ENCODE measurements at regions not wholly inside any gene's neighbourhood (a gene's known extent, or its start where the extent isn't known, plus 50 kb on each side); places are given as distances from the start of the nearest gene placed in this dataset.
"Not testable (repeated sequence)": the region's sequence is repeated elsewhere in the genome, so short reads cannot be mapped to it uniquely, and the experiment has no call there.

DNA sequence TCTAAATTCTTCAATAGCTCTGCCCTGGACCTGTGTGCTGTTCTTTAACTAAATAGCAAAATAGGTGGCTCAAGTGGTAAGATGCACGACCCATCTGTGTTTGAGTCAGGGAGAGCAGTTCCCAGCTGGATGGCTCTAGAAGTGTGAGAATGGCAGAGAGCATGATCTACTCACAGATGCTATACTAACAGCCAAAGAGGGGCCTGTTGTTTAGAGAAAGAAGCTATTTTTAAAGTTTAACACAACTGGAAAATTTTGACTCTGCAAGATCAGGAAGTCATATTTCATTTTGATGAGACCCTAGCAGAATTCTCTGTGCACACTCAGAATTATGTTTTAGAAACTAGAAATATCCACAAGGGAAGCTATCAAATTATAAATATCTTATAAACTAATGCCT, 87.4 kb upstream of the PIP4K2A start:
- Histone ChIP-seq H3K27me3 (no peaks in the 10 kb centered on the region), H3K27ac (no peak overlapping the region), H3K36me3 (no peaks in the 10 kb centered on the region), H3K9me3 (no peaks in the 10 kb centered on the region), H3K4me1 (peaks cover 5 to 16% (median 6%) of the 10 kb centered on the region in 3 donors), H3K4me3 (no peak overlapping the region)
- 42 to 43% methylated on average over 1 of the region's 1 CpG for WGBS, 2 donors (ENCODE audit: low coverage in 1 of 2)
- TF ChIP-seq POLR2AphosphoS5 (IDR thresholded peaks at IDR 0.05) (no peak), EP300 (IDR thresholded peaks at IDR 0.05) (no peak), POLR2A (IDR thresholded peaks at IDR 0.05) (no peak)
- TF ChIP-seq, protein P1, sequence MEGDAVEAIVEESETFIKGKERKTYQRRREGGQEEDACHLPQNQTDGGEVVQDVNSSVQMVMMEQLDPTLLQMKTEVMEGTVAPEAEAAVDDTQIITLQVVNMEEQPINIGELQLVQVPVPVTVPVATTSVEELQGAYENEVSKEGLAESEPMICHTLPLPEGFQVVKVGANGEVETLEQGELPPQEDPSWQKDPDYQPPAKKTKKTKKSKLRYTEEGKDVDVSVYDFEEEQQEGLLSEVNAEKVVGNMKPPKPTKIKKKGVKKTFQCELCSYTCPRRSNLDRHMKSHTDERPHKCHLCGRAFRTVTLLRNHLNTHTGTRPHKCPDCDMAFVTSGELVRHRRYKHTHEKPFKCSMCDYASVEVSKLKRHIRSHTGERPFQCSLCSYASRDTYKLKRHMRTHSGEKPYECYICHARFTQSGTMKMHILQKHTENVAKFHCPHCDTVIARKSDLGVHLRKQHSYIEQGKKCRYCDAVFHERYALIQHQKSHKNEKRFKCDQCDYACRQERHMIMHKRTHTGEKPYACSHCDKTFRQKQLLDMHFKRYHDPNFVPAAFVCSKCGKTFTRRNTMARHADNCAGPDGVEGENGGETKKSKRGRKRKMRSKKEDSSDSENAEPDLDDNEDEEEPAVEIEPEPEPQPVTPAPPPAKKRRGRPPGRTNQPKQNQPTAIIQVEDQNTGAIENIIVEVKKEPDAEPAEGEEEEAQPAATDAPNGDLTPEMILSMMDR (IDR thresholded peaks at IDR 0.05) = no peak
- no peak for ATAC-seq

DNA sequence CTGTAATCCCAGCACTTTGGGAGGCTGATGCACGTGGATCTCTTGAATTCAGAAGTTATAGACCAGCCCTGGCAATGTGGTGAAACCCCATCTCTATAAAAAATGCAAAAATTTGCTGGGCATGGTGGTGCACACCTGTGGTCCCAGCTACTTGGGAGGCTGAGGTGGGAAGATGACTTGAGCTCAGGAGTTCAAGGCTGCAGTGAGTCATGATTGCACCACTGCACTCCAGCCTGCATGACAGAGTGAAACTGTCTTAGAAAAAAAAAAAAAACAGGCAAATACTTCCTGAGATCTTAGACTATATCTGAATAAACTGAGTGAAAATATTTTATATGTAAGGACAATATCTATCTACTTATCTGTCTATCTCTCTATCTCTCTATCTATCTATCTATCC, 83.4 kb upstream of the PIP4K2A start:
- WGBS, 2 donors (ENCODE audit: low coverage in 1 of 2) = 80 to 100% methylated on average over 1 of the region's 1 CpG

DNA sequence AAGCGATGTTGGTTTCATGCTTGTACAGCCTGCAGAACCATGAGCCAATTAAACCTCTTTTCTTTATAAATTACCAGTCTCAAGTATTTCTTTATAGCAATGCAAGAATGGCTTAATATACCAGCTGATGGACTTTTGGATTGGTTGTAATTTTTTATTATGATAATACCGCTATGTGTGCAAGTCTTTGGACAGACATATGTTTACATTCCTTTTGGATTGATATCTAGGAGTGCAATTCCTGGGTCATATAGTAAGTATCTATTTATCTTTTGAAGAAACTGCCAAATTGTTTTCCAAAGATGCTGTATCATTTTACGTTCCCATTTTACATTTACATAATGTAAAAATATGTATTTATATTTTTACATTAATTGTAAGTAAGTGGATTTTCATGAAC, 81.2 kb upstream of the PIP4K2A start:
- WGBS, 2 donors (ENCODE audit: low coverage in 1 of 2) = 79 to 90% methylated on average over 3 of the region's 3 CpGs
- ATAC-seq = no peak
- Histone ChIP-seq H3K4me3 (no peak overlapping the region), H3K27ac (no peak overlapping the region), H3K9me3 (no peaks in the 10 kb centered on the region), H3K36me3 (no peaks in the 10 kb centered on the region), H3K4me1 (no peaks in the 10 kb centered on the region), H3K27me3 (no peaks in the 10 kb centered on the region)
- TF ChIP-seq POLR2A (IDR thresholded peaks at IDR 0.05) = no peak
- TF ChIP-seq POLR2AphosphoS5 (IDR thresholded peaks at IDR 0.05) = no peak
- TF ChIP-seq, protein P1 (IDR thresholded peaks at IDR 0.05) = no peak
- TF ChIP-seq EP300 (IDR thresholded peaks at IDR 0.05) = no peak

More for the DNA sequence above, 83.4 kb upstream of the PIP4K2A start:
- not testable (repeated sequence) for H3K36me3 ChIP-seq, H3K4me3 ChIP-seq, H3K27me3 ChIP-seq, H3K9me3 ChIP-seq, H3K4me1 ChIP-seq, ATAC-seq, H3K27ac ChIP-seq

DNA sequence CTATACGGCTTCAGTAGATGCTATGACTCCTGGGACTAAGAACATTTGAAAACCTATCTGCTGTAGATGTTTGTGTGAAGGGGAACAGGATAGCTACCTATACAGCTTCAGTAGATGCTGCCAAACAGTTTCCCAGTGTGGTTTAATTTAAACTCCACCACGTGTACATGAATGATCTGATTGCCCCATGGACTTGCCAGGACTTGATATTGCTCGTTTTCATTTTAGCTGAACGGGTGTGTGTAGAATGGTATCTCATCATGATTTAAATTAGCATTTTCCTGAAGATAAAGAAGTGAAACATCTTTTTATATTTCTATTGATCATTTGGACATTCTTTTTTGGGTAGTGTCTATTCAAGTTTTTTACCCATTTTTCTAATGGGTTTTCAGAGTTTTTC, 77.8 kb upstream of the PIP4K2A start:
- H3K36me3 ChIP-seq = no peaks in the 10 kb centered on the region
- ATAC-seq = no peak
- TF ChIP-seq, protein P1 (IDR thresholded peaks at IDR 0.05) = no peak
- TF ChIP-seq EP300 (IDR thresholded peaks at IDR 0.05) (no peak), POLR2AphosphoS5 (IDR thresholded peaks at IDR 0.05) (no peak), POLR2A (IDR thresholded peaks at IDR 0.05) (no peak)
- no peak overlapping the region for H3K27ac ChIP-seq
- no peaks in the 10 kb centered on the region for H3K27me3 ChIP-seq
- H3K4me1 ChIP-seq = no peaks in the 10 kb centered on the region
- H3K4me3 ChIP-seq = no peak overlapping the region
- WGBS, 2 donors (ENCODE audit: low coverage in 1 of 2) = 78 to 80% methylated on average over 4 of the region's 4 CpGs
- H3K9me3 ChIP-seq = no peaks in the 10 kb centered on the region

DNA sequence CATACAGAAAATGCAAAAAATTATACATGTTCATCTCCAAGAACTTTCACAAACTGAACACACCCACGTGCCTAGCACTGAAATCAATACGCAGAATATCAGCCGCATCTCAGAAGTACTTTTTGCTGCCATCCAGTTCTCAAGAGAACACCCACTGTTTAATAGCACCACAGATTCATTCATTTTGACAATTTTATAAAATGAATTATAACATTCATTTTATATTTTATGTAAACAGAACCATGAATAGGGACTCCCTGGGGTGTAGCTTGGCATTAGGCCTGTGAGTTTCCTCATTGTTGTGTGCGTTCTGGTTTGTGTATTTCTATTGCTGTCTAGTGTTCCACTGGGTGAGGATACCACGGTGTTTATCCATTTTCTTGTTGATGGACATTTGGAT, 77.3 kb upstream of the PIP4K2A start:
- Histone ChIP-seq H3K9me3 (no peaks in the 10 kb centered on the region), H3K4me1 (no peaks in the 10 kb centered on the region), H3K27me3 (no peaks in the 10 kb centered on the region), H3K4me3 (no peak overlapping the region), H3K27ac (no peak overlapping the region), H3K36me3 (no peaks in the 10 kb centered on the region)
- 77 to 80% methylated on average over 4 to 5 of the region's 5 CpGs for WGBS, 2 donors (ENCODE audit: low coverage in 1 of 2)
- TF ChIP-seq POLR2A (IDR thresholded peaks at IDR 0.05) (no peak), EP300 (IDR thresholded peaks at IDR 0.05) (no peak), POLR2AphosphoS5 (IDR thresholded peaks at IDR 0.05) (no peak)
- TF ChIP-seq, protein P1 (IDR thresholded peaks at IDR 0.05) = no peak
- ATAC-seq = no peak
